HepG2 (cell line): ENCODE measurements at regions not wholly inside any gene's neighbourhood (a gene's known extent, or its start where the extent isn't known, plus 50 kb on each side); places are given as distances from the start of the nearest gene placed in this dataset.

ENCODE experiments used
- ATAC-seq: fragments of 200-7000 bp; cut with Tn5 transposase; 3 replicates; pipeline ENCODE4 v1.9.1; 2020; ENCODE audit warnings: mild to moderate bottlenecking, moderate library complexity
- BruUV-seq: library from RNA; stranded (reverse); fragments of 400-500 nt; replicated peaks from 2 replicates; lab custom pipeline; 2021; lab: Mats Ljungman, UMichigan
- CTCF ChIA-PET: fragments of 300-600 bp; formaldehyde crosslinking; extraction: SDS; loops from one replicate; lab custom pipeline; 2021; ENCODE audit warnings: low total read pairs, inconsistent platforms, low intra/inter-chr PET ratio; lab: Yijun Ruan, JAX
- POLR2A ChIA-PET: fragments of 350-600 bp; sonication (Branson Sonifier 250); formaldehyde crosslinking; loops from one replicate; lab custom pipeline; 2020; ENCODE audit warnings: antibody characterized with exemption, inconsistent platforms; lab: Yijun Ruan, JAX
- DNase-seq: peaks from one replicate; pipeline ENCODE4 v3.0.0-alpha.2; 2015; ENCODE audit warnings: low spot score
- FAIRE-seq: peaks from 3 replicates; lab custom pipeline; 2011; peaks lifted over from hg19 to GRCh38; lab: Jason Lieb, UNC
- H2AFZ ChIP-seq: one replicate; pipeline ENCODE4 v1.6.1; 2011; ENCODE audit warnings: low read length, inconsistent platforms
- H3K27ac ChIP-seq: fragments of 300-600 bp; 3 replicates; pipeline ENCODE4 v1.8.0; 2011; ENCODE audit warnings: mixed run types, mild to moderate bottlenecking, mixed read lengths, low read length, inconsistent platforms; ENCODE audit not compliant: insufficient read depth; ENCODE audit errors: extremely low read length
- H3K27me3 ChIP-seq, 2 experiments: fragments of 200-600 bp in 1 of 2; 2 replicates in 1 of 2; 3 replicates in 1 of 2; pipeline versions ENCODE4 v1.6.0 to v1.8.0; 2011; ENCODE audit warnings: low read length in 2 of 2, mild to moderate bottlenecking in 2 of 2, moderate library complexity in 2 of 2, inconsistent platforms in 1 of 2; ENCODE audit not compliant: insufficient read depth in 2 of 2, control insufficient read depth in 1 of 2
- H3K36me3 ChIP-seq, 2 experiments: fragments of 200-600 bp in 1 of 2; replicated peaks in 1 of 2; 2 replicates in 1 of 2; 3 replicates in 1 of 2; pipeline versions ENCODE4 v1.5.1 to v1.8.0; 2011; ENCODE audit warnings: low read length in 2 of 2, inconsistent platforms in 1 of 2; ENCODE audit not compliant: insufficient read depth in 2 of 2, control insufficient read depth in 1 of 2
- H3K4me1 ChIP-seq: 2 replicates; pipeline ENCODE4 v1.5.1; 2012; ENCODE audit warnings: low read length, inconsistent platforms; ENCODE audit not compliant: insufficient read depth
- H3K4me2 ChIP-seq: 2 replicates; pipeline ENCODE4 v1.6.0; 2011; ENCODE audit warnings: low read depth, low read length, inconsistent platforms
- H3K4me3 ChIP-seq, 3 experiments: fragments of 200-600 bp in 1 of 3; sonication (generic), shearing (Covaris generic) in 1 of 3; replicated peaks in 1 of 3; 2 replicates each; pipeline ENCODE4 v1.5.1; 2011 to 2016; ENCODE audit warnings: low read length in 3 of 3, inconsistent platforms in 2 of 3, low read depth in 2 of 3, mild to moderate bottlenecking in 2 of 3, control low read depth in 1 of 3, mixed read lengths in 1 of 3; ENCODE audit not compliant: insufficient read depth in 1 of 3
- H3K79me2 ChIP-seq: one replicate; pipeline ENCODE4 v1.6.1; 2011; ENCODE audit warnings: low read length, inconsistent platforms; ENCODE audit not compliant: insufficient read depth
- H3K9ac ChIP-seq: 2 replicates; pipeline ENCODE4 v1.6.0; 2011; ENCODE audit warnings: mild to moderate bottlenecking, low read depth, low read length, inconsistent platforms; ENCODE audit not compliant: insufficient read depth
- H3K9me3 ChIP-seq: 2 replicates; pipeline ENCODE4 v1.5.1; 2012; ENCODE audit warnings: mild to moderate bottlenecking, low read length
- H4K20me1 ChIP-seq: 2 replicates; pipeline ENCODE4 v1.6.0; 2011; ENCODE audit warnings: inconsistent platforms, mild to moderate bottlenecking, low read length, moderate library complexity; ENCODE audit not compliant: insufficient read depth
- CSRNP1 ChIP-seq: sonication (generic); formaldehyde crosslinking; IDR thresholded peaks from 2 replicates; pipeline ENCODE4 v1.8.1; 2023; ENCODE audit warnings: mild to moderate bottlenecking, missing genetic modification reagents
- ELF3 ChIP-seq: IDR thresholded peaks from 2 replicates; pipeline ENCODE4 v1.6.1; 2016; ENCODE audit warnings: missing genetic modification reagents, missing compliant biosample characterization
- EZH2 ChIP-seq: conservative IDR thresholded peaks from 2 replicates; pipeline ENCODE4 v1.6.1; 2012; ENCODE audit warnings: mild to moderate bottlenecking, low read depth, low read length, moderate library complexity
- MYPOP ChIP-seq: sonication (generic); formaldehyde crosslinking; IDR thresholded peaks from 2 replicates; pipeline ENCODE4 v1.8.1; 2023; ENCODE audit warnings: mild to moderate bottlenecking, moderate library complexity, missing genetic modification reagents
- NFIB ChIP-seq: sonication (generic); formaldehyde crosslinking; IDR thresholded peaks from 2 replicates; pipeline ENCODE4 v1.9.0; 2021; ENCODE audit warnings: missing genetic modification reagents, mild to moderate bottlenecking, borderline replicate concordance
- RFX1 ChIP-seq: fragments of 450-650 bp; IDR thresholded peaks from 2 replicates; pipeline ENCODE4 v1.6.1; 2017
- ZNF136 ChIP-seq: sonication (generic); formaldehyde crosslinking; IDR thresholded peaks from 2 replicates; pipeline ENCODE4 v1.8.1; 2022; ENCODE audit warnings: low read depth, mild to moderate bottlenecking, moderate library complexity, missing genetic modification reagents
- ZNF674 ChIP-seq: sonication (generic); formaldehyde crosslinking; IDR thresholded peaks from 2 replicates; pipeline ENCODE4 v1.5.0; 2020; ENCODE audit warnings: low read depth, mild to moderate bottlenecking, missing genetic modification reagents
- WGBS: methylation state at CpG from one replicate; pipeline ENCODE4 v1.1.6; 2017; ENCODE audit warnings: low lambda C conversion rate; 5-methylcytosine and 5-hydroxymethylcytosine counted together
- in situ Hi-C: cut with HindIII; loops from 2 replicates; pipeline ENCODE4 v1.10.0; 2017; ENCODE audit warnings: low pct_unique_long_range_greater_than_20kb; ENCODE audit not compliant: extremely low pct_ligation_motif_present
- intact Hi-C: fragments of 100-400 bp; cut with micrococcal nuclease; formaldehyde crosslinking; loops from one replicate; pipeline ENCODE4 v1.10.0; 2022; ENCODE audit not compliant: unreplicated experiment
- TF ChIP-seq, protein P1 (sequence below): sonication (generic); formaldehyde crosslinking; IDR thresholded peaks from 2 replicates; pipeline ENCODE4 v1.4.0; 2020; ENCODE audit warnings: missing genetic modification reagents

GRCh38 chr11:131172011-131172410 lies 198.4 kb upstream of the NTM start:
- no peaks in the 10 kb centered on the region for H4K20me1 ChIP-seq
- FAIRE-seq: no peak
- no peak overlapping the region for H3K4me3 ChIP-seq
- in situ Hi-C loops (no loop called here), intact Hi-C loops (no loop called here)
- H3K4me2 ChIP-seq: no peak overlapping the region
- 0% methylated on average over 2 of the region's 2 CpGs for WGBS
- peaks cover 0 to 13% of the 10 kb centered on the region in 2 experiments; a peak in 3 of 5 replicates for H3K27me3 ChIP-seq
- no peak overlapping the region for H3K27ac ChIP-seq
- no peak for TF ChIP-seq RFX1
- TF ChIP-seq ELF3: no peak
- no peak for TF ChIP-seq ZNF674
- TF ChIP-seq, protein P1, sequence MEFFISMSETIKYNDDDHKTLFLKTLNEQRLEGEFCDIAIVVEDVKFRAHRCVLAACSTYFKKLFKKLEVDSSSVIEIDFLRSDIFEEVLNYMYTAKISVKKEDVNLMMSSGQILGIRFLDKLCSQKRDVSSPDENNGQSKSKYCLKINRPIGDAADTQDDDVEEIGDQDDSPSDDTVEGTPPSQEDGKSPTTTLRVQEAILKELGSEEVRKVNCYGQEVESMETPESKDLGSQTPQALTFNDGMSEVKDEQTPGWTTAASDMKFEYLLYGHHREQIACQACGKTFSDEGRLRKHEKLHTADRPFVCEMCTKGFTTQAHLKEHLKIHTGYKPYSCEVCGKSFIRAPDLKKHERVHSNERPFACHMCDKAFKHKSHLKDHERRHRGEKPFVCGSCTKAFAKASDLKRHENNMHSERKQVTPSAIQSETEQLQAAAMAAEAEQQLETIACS (CRISPR knock-in tag): no peak
- no peak for TF ChIP-seq ZNF136 (CRISPR knock-in tag)
- no peak for TF ChIP-seq CSRNP1 (CRISPR knock-in tag)
- no peak for TF ChIP-seq MYPOP (CRISPR knock-in tag)
- TF ChIP-seq EZH2: no peak
- no peak for TF ChIP-seq NFIB (CRISPR knock-in tag)
- no peaks in the 10 kb centered on the region for H3K9me3 ChIP-seq
- no peak for DNase-seq
- H3K4me1 ChIP-seq: no peaks in the 10 kb centered on the region
- BruUV-seq: no TSS peak
- H3K79me2 ChIP-seq: no peaks in the 10 kb centered on the region
- no peak overlapping the region for H2AFZ ChIP-seq
- H3K36me3 ChIP-seq: no peaks in the 10 kb centered on the region
- no peak overlapping the region for H3K9ac ChIP-seq
- ATAC-seq: no peak
- ChIA-PET CTCF (no interaction called here), POLR2A (no interaction called here)
